ENCODE measurements at regions not wholly inside any gene's neighbourhood (a gene's known extent, or its start where the extent isn't known, plus 50 kb on each side); places are given as distances from the start of the nearest gene placed in this dataset.

DNA sequence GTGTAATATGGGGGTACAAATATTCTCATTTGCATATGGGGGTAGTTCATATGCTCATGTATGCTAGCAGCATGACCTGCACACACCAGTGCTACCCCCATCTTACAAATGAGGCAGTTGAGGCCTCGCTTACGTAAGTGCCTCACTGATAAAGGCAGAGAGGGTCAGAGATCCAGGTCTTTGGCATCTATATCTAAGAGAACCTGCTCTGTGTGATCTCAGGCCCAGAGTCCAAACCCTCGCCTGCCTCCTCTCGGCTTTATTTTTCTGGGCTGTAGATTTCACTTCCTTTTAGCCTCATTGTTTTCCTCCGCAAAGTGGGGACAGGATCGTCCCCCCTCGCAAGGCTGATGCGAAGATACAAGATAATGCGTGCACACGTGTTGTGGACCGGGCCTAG is 325.2 kb downstream of the MN1 start:
- H3K79me2 ChIP-seq, result no peaks in the 10 kb centered on the region
- no peaks in the 10 kb centered on the region for H3K4me1 ChIP-seq
- H3K27me3 ChIP-seq (ENCODE audit: control insufficient read depth, insufficient read depth, low read length), result no peaks in the 10 kb centered on the region
- H3K9me3 ChIP-seq (ENCODE audit: control insufficient read depth, low read length), result no peaks in the 10 kb centered on the region
- TF ChIP-seq, protein P1, sequence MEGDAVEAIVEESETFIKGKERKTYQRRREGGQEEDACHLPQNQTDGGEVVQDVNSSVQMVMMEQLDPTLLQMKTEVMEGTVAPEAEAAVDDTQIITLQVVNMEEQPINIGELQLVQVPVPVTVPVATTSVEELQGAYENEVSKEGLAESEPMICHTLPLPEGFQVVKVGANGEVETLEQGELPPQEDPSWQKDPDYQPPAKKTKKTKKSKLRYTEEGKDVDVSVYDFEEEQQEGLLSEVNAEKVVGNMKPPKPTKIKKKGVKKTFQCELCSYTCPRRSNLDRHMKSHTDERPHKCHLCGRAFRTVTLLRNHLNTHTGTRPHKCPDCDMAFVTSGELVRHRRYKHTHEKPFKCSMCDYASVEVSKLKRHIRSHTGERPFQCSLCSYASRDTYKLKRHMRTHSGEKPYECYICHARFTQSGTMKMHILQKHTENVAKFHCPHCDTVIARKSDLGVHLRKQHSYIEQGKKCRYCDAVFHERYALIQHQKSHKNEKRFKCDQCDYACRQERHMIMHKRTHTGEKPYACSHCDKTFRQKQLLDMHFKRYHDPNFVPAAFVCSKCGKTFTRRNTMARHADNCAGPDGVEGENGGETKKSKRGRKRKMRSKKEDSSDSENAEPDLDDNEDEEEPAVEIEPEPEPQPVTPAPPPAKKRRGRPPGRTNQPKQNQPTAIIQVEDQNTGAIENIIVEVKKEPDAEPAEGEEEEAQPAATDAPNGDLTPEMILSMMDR (IDR thresholded peaks at IDR 0.05), result no peak
- no peaks in the 10 kb centered on the region for H3K36me3 ChIP-seq (ENCODE audit: control insufficient read depth, insufficient read depth, low read length)
- no peak overlapping the region for H3K4me3 ChIP-seq (ENCODE audit: low read depth, low read length)
- no peak overlapping the region for H3K27ac ChIP-seq
- no peak overlapping the region for H3K9ac ChIP-seq
- H2AFZ ChIP-seq, result no peak overlapping the region
- H3K4me2 ChIP-seq (ENCODE audit: low read length), result no peak overlapping the region

DNA sequence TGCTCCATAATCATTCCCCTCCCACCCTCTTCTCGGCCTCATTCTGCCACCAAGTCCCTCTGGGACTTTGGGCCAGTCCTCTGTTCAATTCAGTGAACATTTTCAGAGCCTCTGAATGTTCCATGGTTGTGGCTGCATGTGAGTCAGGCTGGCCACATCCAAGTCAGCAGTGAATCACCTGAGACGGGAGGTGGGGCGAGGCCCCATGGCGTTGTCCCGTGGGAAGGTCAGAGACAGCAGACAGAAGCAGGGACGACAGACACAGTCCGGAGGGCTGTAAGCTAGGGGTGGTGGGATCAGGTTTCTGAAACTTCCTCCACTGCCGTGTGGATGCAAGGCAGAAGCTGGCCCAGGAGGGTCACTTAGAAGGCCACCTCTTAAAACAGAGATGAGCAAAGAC is 324.8 kb downstream of the MN1 start:
- Histone ChIP-seq H3K9me3 (ENCODE audit: control insufficient read depth, low read length) (no peaks in the 10 kb centered on the region), H3K27me3 (ENCODE audit: control insufficient read depth, insufficient read depth, low read length) (no peaks in the 10 kb centered on the region), H3K4me3 (ENCODE audit: low read depth, low read length) (no peak overlapping the region), H3K4me2 (ENCODE audit: low read length) (no peak overlapping the region), H2AFZ (no peak overlapping the region), H3K27ac (no peak overlapping the region), H3K79me2 (no peaks in the 10 kb centered on the region), H3K36me3 (ENCODE audit: control insufficient read depth, insufficient read depth, low read length) (no peaks in the 10 kb centered on the region), H3K9ac (no peak overlapping the region), H3K4me1 (no peaks in the 10 kb centered on the region)
- TF ChIP-seq, protein P1 (IDR thresholded peaks at IDR 0.05), result no peak

DNA sequence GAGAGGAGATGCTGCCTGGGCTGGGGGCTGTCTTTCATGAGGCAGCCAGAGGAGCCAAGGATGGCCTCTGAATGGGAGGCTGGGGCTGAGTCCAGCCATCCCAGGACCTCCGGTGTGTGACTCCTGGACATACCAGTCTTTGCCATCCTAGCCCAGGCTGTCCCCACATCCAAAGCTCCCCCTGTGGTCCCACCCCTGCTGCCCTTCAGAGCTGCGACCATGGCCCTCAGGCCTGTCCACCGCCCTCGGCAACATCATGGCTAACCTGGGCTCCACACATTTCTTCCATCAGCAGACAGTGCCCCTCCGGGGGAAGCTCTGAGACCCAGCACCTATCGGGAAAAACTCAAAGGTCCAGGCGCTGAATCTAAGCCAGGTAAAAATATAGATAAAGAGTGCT is 324.4 kb downstream of the MN1 start:
- no peaks in the 10 kb centered on the region for H3K36me3 ChIP-seq (ENCODE audit: control insufficient read depth, insufficient read depth, low read length)
- H3K4me1 ChIP-seq, result no peaks in the 10 kb centered on the region
- H2AFZ ChIP-seq, result no peak overlapping the region
- H3K27me3 ChIP-seq (ENCODE audit: control insufficient read depth, insufficient read depth, low read length), result no peaks in the 10 kb centered on the region
- TF ChIP-seq, protein P1 (IDR thresholded peaks at IDR 0.05), result no peak
- H3K4me3 ChIP-seq (ENCODE audit: low read depth, low read length), result no peak overlapping the region
- no peak overlapping the region for H3K27ac ChIP-seq
- no peak overlapping the region for H3K4me2 ChIP-seq (ENCODE audit: low read length)
- no peaks in the 10 kb centered on the region for H3K9me3 ChIP-seq (ENCODE audit: control insufficient read depth, low read length)
- H3K79me2 ChIP-seq, result no peaks in the 10 kb centered on the region
- H3K9ac ChIP-seq, result no peak overlapping the region

DNA sequence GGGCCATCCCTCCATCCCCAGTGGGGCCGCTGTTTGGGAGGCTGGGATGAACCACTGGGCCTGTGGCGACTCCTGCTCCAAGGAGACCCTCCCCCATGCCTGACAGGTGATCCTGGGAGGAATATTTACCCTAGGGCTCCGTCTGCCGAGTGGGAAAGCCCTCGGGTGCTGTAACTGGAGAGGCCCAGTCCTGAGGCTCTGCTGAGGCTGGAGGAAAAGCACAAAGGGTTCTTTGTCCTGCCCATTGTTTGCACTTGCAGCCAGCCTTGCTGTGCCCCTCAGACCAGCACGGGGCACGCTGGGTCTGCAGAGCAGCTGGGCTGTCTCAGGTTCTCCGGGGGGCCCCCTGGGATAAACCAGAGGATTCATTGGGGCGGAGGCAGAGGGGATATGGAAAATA is 321.1 kb downstream of the MN1 start:
- no peaks in the 10 kb centered on the region for H3K36me3 ChIP-seq (ENCODE audit: control insufficient read depth, insufficient read depth, low read length)
- no peaks in the 10 kb centered on the region for H3K27me3 ChIP-seq (ENCODE audit: control insufficient read depth, insufficient read depth, low read length)
- H2AFZ ChIP-seq, result no peak overlapping the region
- TF ChIP-seq, protein P1 (IDR thresholded peaks at IDR 0.05), result no peak
- H3K27ac ChIP-seq, result no peak overlapping the region
- H3K79me2 ChIP-seq, result no peaks in the 10 kb centered on the region
- no peaks in the 10 kb centered on the region for H3K9me3 ChIP-seq (ENCODE audit: control insufficient read depth, low read length)
- no peak overlapping the region for H3K4me3 ChIP-seq (ENCODE audit: low read depth, low read length)
- no peak overlapping the region for H3K9ac ChIP-seq
- H3K4me1 ChIP-seq, result no peaks in the 10 kb centered on the region
- no peak overlapping the region for H3K4me2 ChIP-seq (ENCODE audit: low read length)

DNA sequence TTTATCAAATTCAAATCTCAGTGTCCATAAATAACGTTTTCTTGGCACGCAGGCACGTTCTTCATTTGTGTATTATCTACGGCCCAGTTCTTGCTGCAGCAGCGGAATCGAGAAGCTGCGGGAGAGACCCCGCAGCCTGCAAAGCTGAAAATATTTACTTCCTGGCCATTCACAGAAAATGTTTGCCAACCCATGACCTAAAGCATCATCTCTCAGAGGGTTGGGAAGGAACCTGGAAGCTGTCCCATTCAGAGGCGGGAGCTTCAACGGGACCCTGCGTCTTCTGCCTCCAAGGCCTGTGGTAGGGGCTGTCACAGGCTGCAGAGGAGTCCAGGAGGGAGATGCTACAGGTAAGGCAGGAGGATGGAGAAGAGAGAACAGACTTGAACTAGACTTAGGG is 319.2 kb downstream of the MN1 start:
- no peak overlapping the region for H3K27ac ChIP-seq
- no peak overlapping the region for H3K9ac ChIP-seq
- H3K4me1 ChIP-seq, result no peaks in the 10 kb centered on the region
- H3K4me3 ChIP-seq (ENCODE audit: low read depth, low read length), result no peak overlapping the region
- H3K79me2 ChIP-seq, result no peaks in the 10 kb centered on the region
- no peak overlapping the region for H2AFZ ChIP-seq
- H3K9me3 ChIP-seq (ENCODE audit: control insufficient read depth, low read length), result no peaks in the 10 kb centered on the region
- no peaks in the 10 kb centered on the region for H3K36me3 ChIP-seq (ENCODE audit: control insufficient read depth, insufficient read depth, low read length)
- H3K27me3 ChIP-seq (ENCODE audit: control insufficient read depth, insufficient read depth, low read length), result no peaks in the 10 kb centered on the region
- H3K4me2 ChIP-seq (ENCODE audit: low read length), result no peak overlapping the region
- TF ChIP-seq, protein P1 (IDR thresholded peaks at IDR 0.05), result no peak
